KOPT-K1 (cell line): ENCODE measurements at regions not wholly inside any gene's neighbourhood (a gene's known extent, or its start where the extent isn't known, plus 50 kb on each side); places are given as distances from the start of the nearest gene placed in this dataset.

Source experiments
- H3K27ac ChIP-seq: fragments of 200-600 bp; sonication (generic); 2 replicates; pipeline ENCODE4 v1.5.1; 2016; ENCODE audit warnings: antibody characterized with exemption, mild to moderate bottlenecking, low read depth, low read length; ENCODE audit not compliant: poor library complexity, severe bottlenecking
- H3K36me3 ChIP-seq: fragments of 200-600 bp; sonication (generic); 2 replicates; pipeline ENCODE4 v1.5.1; 2017; ENCODE audit warnings: antibody characterized with exemption, mild to moderate bottlenecking, low read length, moderate library complexity; ENCODE audit not compliant: insufficient read depth
- H3K9me3 ChIP-seq: fragments of 200-600 bp; sonication (generic); 2 replicates; pipeline ENCODE4 v1.5.1; 2017; ENCODE audit warnings: antibody characterized with exemption, low read length, mild to moderate bottlenecking; ENCODE audit not compliant: insufficient read depth, poor library complexity, severe bottlenecking

DNA sequence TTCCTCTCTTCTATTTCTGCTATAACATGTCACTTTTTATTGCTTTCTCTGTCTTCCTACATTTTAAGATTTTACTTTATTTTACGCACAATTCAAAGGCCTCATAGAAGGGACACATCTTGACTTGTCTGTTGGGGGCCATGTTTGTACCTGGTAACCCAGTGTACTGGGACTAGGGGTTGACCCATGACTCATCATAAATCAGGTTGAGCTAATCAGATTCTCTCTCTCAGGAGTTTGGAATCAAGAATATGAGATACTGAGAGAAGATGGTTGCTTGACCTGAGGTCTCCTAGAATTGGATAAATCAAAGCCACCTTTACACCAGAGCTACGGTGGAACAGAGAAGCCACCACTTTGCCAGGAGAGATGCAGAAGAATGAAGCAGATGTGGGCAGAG lies 153.0 kb downstream of the UXS1 start:
- Histone ChIP-seq H3K9me3 (no peaks in the 10 kb centered on the region), H3K36me3 (no peaks in the 10 kb centered on the region), H3K27ac (no peak overlapping the region)

DNA sequence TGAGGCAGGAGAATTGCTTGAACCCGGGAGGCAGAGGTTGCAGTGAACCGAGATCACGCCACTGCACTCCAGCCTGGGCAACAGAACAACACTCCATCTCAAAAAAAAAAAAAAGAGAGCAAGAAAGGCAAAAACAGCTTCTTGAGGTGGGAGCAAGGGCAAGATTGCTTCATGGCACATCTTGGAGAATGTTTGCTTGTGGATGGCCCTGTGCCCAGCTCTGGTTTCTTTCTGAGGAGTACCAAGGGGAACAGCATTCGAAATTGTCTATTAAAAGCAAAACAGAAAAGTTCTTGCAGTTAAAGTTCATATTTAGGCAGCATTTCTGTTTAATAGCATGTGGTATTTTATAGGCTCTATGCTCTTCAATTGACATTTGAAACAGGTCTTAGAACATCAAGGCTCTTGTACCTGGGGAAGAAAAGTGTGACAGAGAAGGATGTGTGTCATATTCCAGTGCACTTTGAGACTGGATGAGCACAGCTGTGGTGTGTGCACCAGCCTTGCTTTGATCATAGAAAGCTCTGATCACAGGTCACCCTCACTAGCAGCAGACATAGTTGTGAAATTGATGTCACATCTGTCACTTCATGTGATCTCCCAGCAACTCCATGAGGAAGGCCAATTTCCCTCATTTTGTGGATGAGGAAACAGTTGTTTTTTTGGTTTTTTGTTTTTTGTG lies 154.3 kb downstream of the UXS1 start:
- Histone ChIP-seq H3K9me3 (no peaks in the 10 kb centered on the region), H3K27ac (no peak overlapping the region), H3K36me3 (no peaks in the 10 kb centered on the region)

DNA sequence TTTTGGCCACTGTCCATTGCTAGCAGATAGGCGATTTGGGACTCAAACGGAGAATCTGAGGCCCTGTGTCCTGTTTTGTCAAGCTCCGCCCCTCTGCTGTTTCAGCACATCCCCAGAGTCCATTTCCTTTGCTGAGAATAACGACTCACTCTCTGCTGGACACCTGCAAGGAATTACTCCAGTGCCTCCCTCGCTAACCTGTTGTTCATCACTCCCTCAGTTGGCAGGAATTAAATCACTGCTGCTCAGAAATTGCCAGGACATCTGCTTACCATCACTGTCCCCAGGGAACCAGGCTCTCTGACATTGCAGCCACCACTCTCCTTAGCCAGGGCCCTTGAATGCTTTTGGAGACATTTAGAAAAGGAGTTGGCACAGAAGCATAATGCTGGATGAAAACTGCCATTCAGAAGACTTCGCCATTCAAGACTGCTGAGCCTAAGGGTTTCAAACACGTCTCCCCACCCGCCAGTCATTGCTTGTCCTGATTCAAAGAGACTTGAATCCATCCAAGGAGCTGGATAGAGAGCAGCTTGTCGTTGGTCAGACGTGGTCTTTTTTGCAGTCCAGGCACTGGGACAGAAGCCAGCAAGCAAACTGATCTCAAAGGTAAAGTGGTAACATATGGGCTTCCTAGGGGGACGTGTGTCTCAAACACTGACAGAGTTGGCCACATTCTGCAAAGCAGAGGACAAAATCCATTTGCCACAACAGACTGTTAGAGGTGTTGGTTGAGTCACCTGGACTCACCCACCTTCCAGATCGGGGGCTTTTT lies 155.3 kb downstream of the UXS1 start:
- Histone ChIP-seq H3K9me3 (no peaks in the 10 kb centered on the region), H3K36me3 (no peaks in the 10 kb centered on the region), H3K27ac (no peak overlapping the region)

DNA sequence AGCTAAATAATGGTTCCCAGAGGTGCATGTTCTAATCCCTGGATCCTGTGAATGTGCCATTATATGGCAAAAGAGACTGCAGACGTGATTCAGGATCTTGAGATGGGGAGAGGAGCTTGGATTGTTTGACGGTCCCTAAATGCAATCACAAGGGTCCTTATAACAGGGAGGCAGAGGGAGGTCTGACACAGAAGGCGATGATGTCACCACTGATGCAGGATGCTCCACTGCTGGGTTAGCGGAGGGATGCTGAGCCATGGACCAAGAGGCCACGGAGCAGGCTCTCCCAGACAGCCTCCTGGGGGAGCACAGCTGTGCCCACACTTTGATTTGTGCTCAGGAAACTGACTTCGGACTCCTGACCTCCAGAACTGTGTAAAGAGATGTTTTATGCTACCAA lies 156.2 kb downstream of the UXS1 start:
- Histone ChIP-seq H3K36me3 (no peaks in the 10 kb centered on the region), H3K9me3 (peaks cover 3% of the 10 kb centered on the region), H3K27ac (no peak overlapping the region)

DNA sequence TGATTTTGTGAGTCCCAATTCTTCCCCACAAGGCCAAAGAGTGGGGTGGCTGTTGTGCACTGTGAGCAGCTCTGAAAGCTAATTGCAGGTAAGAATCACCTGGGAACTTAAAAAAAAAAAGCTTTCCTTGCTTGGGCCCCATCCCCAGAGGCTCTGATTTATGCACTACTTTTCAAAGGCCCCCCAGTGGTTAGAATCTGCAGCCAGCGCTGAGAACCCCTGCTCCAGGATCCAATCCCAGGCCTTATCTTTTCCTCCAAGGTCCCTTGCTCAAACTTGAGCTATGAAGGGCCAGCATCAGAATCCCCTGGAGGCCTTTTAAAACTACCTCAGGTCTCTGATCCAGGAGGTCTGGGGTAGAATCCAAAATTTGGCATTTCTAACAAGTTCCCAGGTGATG lies 156.8 kb downstream of the UXS1 start:
- Histone ChIP-seq H3K9me3 (peaks cover 3% of the 10 kb centered on the region), H3K36me3 (no peaks in the 10 kb centered on the region), H3K27ac (no peak overlapping the region)

DNA sequence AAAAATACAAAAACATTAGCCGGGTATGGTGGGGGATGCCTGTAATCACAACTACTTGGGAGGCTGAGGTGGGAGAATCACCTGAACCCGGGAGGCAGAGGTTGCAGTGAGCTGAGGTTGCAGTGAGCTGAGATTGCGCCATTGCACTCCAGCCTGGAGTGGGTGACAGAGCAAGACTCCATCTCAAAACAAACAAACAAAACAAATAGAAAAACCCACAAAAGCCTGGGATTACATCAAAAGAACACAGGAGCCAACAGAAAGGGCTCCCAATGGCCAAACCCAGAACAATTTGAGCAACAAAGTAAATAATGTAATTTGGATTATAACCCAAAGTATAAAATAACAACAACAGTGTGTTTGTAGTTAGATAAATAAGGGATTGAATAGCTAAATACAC lies 159.8 kb downstream of the UXS1 start:
- H3K27ac ChIP-seq = no peak overlapping the region
- H3K9me3 ChIP-seq = peaks cover 3% of the 10 kb centered on the region
- no peaks in the 10 kb centered on the region for H3K36me3 ChIP-seq

DNA sequence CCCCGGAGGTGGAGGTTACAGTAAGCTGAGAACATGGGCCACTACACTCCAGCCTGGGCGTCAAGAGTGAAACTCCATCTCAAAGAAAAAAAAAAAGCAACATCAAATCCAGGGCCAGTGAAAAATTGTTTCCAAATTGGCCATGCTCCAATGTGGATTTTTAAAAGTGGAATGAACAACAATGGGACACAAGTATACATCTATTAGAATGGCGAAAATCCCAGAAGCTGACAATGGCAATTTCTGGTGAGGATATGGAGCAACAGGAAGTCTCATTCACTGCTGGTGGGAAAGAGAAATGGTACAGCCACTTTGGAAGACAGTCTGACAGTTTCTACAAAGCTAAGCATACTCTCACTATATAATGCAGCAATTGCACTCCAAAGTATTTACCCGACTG lies 161.4 kb downstream of the UXS1 start:
- Histone ChIP-seq H3K9me3 (peaks cover 3% of the 10 kb centered on the region), H3K27ac (no peak overlapping the region), H3K36me3 (no peaks in the 10 kb centered on the region)

DNA sequence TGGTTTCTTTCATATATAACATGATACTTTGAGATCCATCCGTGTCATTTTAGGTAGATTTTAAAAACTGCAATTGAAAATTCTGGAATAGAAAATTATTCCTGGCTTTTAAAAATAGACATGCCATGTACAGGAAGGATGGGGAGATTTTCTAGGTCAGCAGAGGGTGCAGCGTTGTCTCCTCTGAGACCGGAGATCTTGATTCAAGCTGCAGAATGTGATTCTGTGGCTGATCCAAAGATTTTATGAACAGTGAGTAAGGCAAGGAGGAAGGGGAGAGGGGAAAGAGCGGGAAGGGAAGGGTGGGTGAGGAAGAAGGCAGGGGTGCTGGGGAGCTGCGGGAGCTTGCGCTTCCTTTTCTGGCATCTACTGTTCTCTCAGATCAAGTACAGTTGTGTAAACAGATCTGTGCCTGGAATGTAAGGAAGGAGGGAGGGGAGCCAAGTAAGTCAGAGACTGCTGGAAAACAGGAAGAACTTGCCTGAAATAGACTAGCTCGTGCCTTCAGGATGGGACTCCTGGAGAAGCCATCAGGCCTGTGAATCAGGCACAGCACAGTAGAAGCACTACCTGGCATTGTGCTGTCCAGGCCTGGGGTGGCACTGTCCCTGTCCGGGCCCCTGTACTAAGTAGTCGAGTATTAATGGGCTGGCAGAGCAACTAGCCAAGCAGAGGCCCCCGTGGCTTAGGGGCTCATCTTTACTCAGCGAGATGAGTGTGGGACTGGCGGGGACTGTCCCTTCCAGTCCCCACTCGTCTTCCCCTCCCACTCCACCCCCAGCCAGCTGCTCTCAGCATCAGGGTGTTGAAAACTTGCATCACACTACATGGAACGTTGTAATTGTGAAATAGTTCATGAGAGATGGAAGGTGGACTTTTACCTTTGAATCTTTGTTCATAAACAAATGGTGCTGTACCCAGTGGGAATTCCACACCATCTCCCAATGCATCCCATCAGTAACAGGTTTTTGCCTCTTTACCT lies 163.5 kb downstream of the UXS1 start:
- Histone ChIP-seq H3K36me3 (no peaks in the 10 kb centered on the region), H3K27ac (no peak overlapping the region), H3K9me3 (peaks cover 3% of the 10 kb centered on the region)

DNA sequence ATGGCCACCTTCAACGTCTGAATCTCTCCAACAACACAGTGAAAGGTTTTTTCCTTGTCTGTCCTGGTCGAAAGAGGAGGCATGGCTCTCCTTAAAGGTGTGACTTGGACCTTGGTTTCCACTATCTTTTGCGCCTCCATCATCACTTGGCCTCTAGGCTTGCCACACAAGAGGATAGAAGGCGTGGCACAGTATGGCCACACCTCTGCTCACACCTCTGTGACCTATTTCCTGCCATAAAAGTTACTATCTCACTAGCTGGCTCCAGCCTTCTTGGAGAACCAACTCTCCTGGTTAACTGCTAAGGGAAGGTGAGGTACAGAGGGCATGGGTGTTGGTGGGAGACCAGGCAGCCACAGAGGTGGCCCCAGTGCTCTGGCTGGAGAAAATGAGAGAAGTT lies 165.9 kb downstream of the UXS1 start:
- Histone ChIP-seq H3K36me3 (no peaks in the 10 kb centered on the region), H3K9me3 (peaks cover under 1% of the 10 kb centered on the region), H3K27ac (no peak overlapping the region)

DNA sequence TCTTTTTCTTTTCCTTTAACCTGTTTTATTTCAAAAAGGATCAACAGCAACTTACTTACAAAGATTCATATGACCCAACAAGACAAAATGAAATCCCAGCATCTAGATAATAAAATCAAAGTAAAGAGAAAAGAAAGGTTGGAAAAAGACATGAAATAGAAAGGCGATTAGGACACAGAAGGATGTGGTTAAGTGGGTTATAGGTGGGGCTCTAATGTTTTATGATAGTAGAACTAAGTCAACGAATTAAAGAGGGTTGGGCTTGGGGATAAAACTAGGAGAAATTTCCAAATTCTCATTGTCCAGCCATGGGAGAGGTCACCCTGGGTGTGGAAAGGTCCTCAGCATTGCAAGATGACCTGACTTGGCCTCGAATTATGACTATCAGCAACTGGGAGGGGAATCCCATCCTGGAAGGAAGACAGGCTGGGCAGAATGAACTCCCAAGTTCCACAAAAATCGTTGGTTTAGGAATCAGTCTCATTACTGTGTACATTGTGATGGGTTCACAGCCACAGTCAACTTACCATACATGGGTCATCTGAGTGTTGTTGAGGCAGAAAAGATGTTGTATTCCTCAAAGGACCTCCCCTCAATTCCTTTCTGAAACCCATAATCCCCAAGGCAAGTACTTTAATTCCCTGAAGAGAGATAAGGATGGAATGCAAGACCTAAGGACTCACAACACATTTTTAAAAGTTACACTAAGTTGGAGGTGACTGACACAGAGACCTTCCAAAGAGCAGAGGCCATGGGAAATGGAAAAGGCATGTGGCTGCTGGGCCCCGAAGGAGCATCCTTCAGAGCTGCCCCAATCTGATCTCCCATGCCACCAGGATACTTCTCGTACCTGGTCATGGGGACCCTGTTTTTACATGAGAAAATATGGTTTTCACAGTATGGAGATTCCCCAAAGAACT lies 167.6 kb downstream of the UXS1 start:
- Histone ChIP-seq H3K9me3 (no peaks in the 10 kb centered on the region), H3K36me3 (no peaks in the 10 kb centered on the region), H3K27ac (no peak overlapping the region)

DNA sequence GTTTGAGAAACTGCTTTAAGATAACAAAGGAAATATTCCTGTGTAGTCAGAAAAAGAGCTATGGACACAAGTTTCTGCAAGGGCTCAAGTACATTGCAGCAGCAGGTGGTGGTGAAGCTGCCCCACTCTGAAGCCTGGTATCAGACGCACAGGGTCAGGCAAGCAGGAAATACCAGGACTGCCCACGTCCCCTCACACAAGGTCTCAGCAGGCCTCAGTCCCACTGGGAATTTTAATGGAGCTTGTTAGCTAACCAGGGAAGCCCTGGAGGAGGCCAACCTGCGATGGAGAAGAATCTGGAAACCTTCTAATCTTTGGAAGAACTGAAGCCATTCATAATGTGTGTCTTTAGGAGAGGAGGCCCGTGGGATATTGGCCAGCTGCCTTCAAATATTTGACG lies 168.3 kb downstream of the UXS1 start:
- Histone ChIP-seq H3K36me3 (no peaks in the 10 kb centered on the region), H3K9me3 (no peaks in the 10 kb centered on the region), H3K27ac (no peak overlapping the region)

DNA sequence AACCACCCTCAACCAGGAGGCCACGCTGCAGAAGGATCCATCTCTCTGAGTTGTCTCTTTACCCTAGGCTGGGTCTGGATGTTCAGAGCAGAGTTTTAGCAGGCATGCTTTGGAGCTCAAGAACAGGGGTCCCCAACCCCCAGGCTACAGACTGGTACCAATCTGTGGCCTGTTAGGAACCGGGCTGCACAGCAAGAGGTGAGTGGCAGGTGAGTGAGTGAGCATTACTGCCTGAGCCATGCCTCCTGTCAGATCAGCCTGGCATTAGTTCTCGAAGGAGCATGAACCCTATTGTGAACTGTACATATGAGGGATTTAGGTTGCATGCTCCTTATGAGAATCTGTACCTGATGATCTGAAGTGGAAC lies 172.5 kb downstream of the UXS1 start:
- no peak overlapping the region for H3K27ac ChIP-seq
- no peaks in the 10 kb centered on the region for H3K9me3 ChIP-seq
- H3K36me3 ChIP-seq = no peaks in the 10 kb centered on the region

DNA sequence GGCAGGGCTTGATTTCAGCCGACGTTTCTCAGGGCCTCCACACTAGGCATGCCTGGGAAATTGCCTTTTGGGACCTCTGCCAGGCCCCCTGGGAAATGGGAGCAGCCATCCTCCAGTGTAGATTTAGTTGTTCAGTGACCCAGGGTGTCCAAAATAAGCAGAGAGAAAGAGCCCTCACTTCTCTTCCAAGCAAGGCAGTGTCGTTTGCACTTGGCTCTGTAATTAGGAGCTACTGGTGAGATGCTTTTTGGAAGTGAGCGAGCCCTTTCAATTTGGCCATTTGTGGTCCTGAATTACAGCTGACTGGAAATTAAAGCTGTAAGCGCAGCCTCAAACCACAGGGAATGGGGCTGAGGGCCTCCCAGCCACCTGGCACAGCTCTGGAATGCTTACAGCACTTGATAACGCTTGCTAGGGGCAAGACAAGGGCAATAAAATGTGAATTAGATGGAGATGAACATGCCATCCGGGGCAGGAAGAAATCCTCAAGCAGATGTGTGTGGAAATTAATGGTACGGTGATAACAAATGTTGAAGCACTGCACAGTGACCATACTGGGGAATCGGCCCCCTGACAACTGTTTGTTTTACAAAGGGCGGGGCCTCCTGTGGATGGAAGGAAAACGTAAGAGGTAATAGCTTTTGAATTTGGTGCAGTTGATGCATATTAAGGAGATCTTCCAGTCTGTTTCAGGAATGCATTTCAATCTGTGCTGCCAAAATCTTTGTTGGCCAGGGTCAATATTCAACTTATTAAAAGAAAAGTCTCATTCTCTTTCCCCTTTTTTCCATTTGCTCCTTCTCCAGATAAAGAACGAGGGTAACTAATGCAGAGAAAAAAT lies 173.1 kb downstream of the UXS1 start:
- H3K9me3 ChIP-seq = no peaks in the 10 kb centered on the region
- H3K36me3 ChIP-seq = no peaks in the 10 kb centered on the region
- H3K27ac ChIP-seq = no peak overlapping the region

DNA sequence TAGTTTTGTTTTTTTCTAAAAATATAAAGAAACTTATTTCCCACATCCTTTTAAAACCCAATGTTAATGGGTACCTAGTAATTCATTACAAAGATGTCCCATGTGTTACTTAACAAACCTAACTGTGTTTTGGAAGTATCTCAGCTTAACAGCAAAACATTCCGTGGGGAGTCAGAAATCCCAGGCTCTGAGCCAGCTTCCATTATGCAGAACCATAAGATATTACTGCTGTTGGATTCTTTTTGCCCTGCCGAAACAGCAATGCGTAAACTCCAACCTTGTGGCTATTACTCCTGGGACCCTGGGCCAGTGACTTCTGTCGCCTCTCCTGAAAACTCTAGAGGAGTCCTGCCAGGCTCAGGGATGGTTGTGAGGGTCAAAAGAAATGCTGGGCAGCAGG lies 174.1 kb downstream of the UXS1 start:
- H3K36me3 ChIP-seq = no peaks in the 10 kb centered on the region
- H3K9me3 ChIP-seq = no peaks in the 10 kb centered on the region
- H3K27ac ChIP-seq = no peak overlapping the region
